Endodermal cell (in vitro differentiated cells): ENCODE measurements at regions not wholly inside any gene's neighbourhood (a gene's known extent, or its start where the extent isn't known, plus 50 kb on each side); places are given as distances from the start of the nearest gene placed in this dataset.
"Not testable (repeated sequence)": the region's sequence is repeated elsewhere in the genome, so short reads cannot be mapped to it uniquely, and the experiment has no call there.

Experiments used
- DNase-seq: peaks from one replicate; pipeline ENCODE4 v3.0.0-alpha.2; 2017
- H3K27ac ChIP-seq: 2 replicates; pipeline ENCODE4 v1.5.1; 2013; ENCODE audit warnings: mild to moderate bottlenecking, low read depth, low read length, moderate library complexity
- H3K27me3 ChIP-seq: 2 replicates; pipeline ENCODE4 v1.6.1; 2013; ENCODE audit warnings: mild to moderate bottlenecking, low read length, moderate library complexity; ENCODE audit not compliant: insufficient read depth, control insufficient read depth, poor library complexity, severe bottlenecking
- H3K36me3 ChIP-seq: 2 replicates; pipeline ENCODE4 v1.7.0; 2013; ENCODE audit warnings: mild to moderate bottlenecking, low read length, moderate library complexity; ENCODE audit not compliant: control insufficient read depth, insufficient read depth
- H3K4me1 ChIP-seq: one replicate; pipeline ENCODE4 v1.7.0; 2013; ENCODE audit warnings: low read length; ENCODE audit not compliant: control insufficient read depth, insufficient read depth
- H3K4me3 ChIP-seq: 2 replicates; pipeline ENCODE4 v1.5.1; 2013; ENCODE audit warnings: mild to moderate bottlenecking, low read length, moderate library complexity
- H3K9ac ChIP-seq: 2 replicates; pipeline ENCODE4 v1.6.1; 2013; ENCODE audit warnings: mild to moderate bottlenecking, low read length, moderate library complexity; ENCODE audit not compliant: poor library complexity, severe bottlenecking; ENCODE audit errors: extremely low read depth
- H3K9me3 ChIP-seq: 2 replicates; pipeline ENCODE4 v1.6.1; 2013; ENCODE audit warnings: mild to moderate bottlenecking, low read length, moderate library complexity; ENCODE audit not compliant: control insufficient read depth
- H3K27ac Mint-ChIP-seq: 2 replicates; pipeline ENCODE4 v1.8.0; 2020; ENCODE audit warnings: mixed read lengths
- H3K27me3 Mint-ChIP-seq: 2 replicates; pipeline ENCODE4 v1.8.0; 2021; ENCODE audit warnings: mild to moderate bottlenecking, mixed read lengths; ENCODE audit not compliant: insufficient read depth
- H3K36me3 Mint-ChIP-seq: 2 replicates; pipeline ENCODE4 v1.8.0; 2020; ENCODE audit warnings: low read depth, mixed read lengths
- H3K4me1 Mint-ChIP-seq: 2 replicates; pipeline ENCODE4 v1.8.0; 2020; ENCODE audit warnings: mixed read lengths
- H3K4me3 Mint-ChIP-seq: 2 replicates; pipeline ENCODE4 v1.8.0; 2020; ENCODE audit warnings: mild to moderate bottlenecking, moderate library complexity, mixed read lengths
- H3K9me3 Mint-ChIP-seq: 2 replicates; pipeline ENCODE4 v1.8.0; 2020; ENCODE audit warnings: mild to moderate bottlenecking, mixed read lengths
- CTCF ChIP-seq: fragments of 200-600 bp; sonication (generic); conservative IDR thresholded peaks from 2 replicates; pipeline ENCODE4 v1.5.0; 2021; ENCODE audit warnings: antibody characterized with exemption, mild to moderate bottlenecking
- WGBS, 2 experiments: methylation state at CpG; one replicate each; pipeline versions ENCODE4 v1.1.5 to v1.1.7; 2013; ENCODE audit warnings: missing lambda C conversion rate in 2 of 2, mixed read lengths in 1 of 2; ENCODE audit not compliant: insufficient coverage in 1 of 2, insufficient read length in 1 of 2; 5-methylcytosine and 5-hydroxymethylcytosine counted together

DNA sequence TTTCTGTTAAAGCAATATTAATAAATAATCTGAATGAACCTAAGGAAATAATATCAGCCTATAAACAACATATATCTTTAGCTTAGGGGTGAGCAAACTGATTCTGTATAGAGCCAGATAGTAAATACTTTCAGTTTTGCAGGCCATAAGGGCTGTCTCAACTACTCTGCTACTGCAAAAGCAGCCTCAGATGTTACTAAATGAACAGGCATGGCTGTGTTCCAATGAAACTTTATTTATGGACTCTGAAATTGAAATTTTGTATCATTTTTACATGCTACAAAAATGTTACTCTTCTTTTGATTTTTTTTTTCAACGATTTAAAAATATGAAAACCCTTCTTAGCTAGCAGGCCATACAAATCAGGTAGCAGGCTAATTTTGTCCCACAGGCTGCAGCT, 212.8 kb upstream of the PRICKLE2 start:
- Histone ChIP-seq H3K27me3 (peaks cover 19% of the 10 kb centered on the region), H3K9ac (no peak overlapping the region), H3K36me3 (no peaks in the 10 kb centered on the region), H3K9me3 (peaks cover 12% of the 10 kb centered on the region), H3K4me3 (no peak overlapping the region), H3K27ac (no peak overlapping the region), H3K4me1 (peaks cover 15% of the 10 kb centered on the region)
- Mint-ChIP-seq H3K27ac (no peak overlapping the region), H3K4me3 (no peak overlapping the region), H3K36me3 (peaks cover 10% of the 10 kb centered on the region), H3K4me1 (peaks cover 41% of the 10 kb centered on the region), H3K9me3 (peaks cover 30% of the 10 kb centered on the region), H3K27me3 (peaks cover 9% of the 10 kb centered on the region)
- 73% methylated on average over 1 of the region's 1 CpG; no CpG with 5 or more reads in 1 of the 2 experiments for WGBS, 2 experiments
- no peak for TF ChIP-seq CTCF
- DNase-seq, result no peak

- no peak for TF ChIP-seq CTCF
- no peak overlapping the region for H3K27ac Mint-ChIP-seq
- peaks cover 35% of the 10 kb centered on the region for H3K4me1 Mint-ChIP-seq
- H3K27me3 Mint-ChIP-seq, result peaks cover 5% of the 10 kb centered on the region
- peaks cover 10% of the 10 kb centered on the region for H3K36me3 Mint-ChIP-seq
- Histone ChIP-seq H3K9ac (no peak overlapping the region), H3K36me3 (no peaks in the 10 kb centered on the region), H3K4me1 (peaks cover 15% of the 10 kb centered on the region), H3K4me3 (no peak overlapping the region), H3K27ac (no peak overlapping the region), H3K27me3 (peaks cover 9% of the 10 kb centered on the region), H3K9me3 (peaks cover 12% of the 10 kb centered on the region)
- H3K4me3 Mint-ChIP-seq, result no peak overlapping the region
- WGBS, 2 experiments, result 94 to 96% methylated on average over 4 to 5 of the region's 5 CpGs
- no peak for DNase-seq
- H3K9me3 Mint-ChIP-seq, result peaks cover 30% of the 10 kb centered on the region
Measured at GRCh38 chr3:64437131-64437530, 211.9 kb upstream of the PRICKLE2 start.

DNA sequence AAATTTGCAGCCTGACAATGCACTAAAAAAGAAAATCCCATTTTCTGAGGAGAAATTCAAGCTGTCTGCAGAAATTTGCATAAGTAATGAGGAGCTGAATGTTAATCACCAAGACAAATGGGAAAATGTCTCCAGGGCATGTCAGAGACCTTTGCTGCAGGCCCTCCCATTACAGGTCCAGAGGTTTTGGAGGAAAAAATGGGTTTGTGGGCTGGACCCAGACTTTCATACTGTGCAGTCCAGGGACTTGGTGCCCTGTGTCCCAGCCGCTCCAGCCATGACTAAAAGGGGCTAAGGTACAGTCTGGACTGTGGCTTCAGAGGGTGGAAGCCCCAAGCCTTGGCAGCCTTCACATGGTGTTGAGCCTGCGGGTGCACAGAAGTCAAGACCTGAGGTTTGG, 209.8 kb upstream of the PRICKLE2 start:
- not testable (repeated sequence) for H3K4me3 Mint-ChIP-seq
- peaks cover 14% of the 10 kb centered on the region for H3K4me1 Mint-ChIP-seq

GRCh38 chr3:64432870-64433269, 207.6 kb upstream of the PRICKLE2 start:
- H3K9me3 Mint-ChIP-seq, result peaks cover 36% of the 10 kb centered on the region
- Histone ChIP-seq H3K27me3 (no peaks in the 10 kb centered on the region), H3K36me3 (no peaks in the 10 kb centered on the region), H3K9me3 (peaks cover 22% of the 10 kb centered on the region), H3K4me3 (no peak overlapping the region), H3K9ac (no peak overlapping the region), H3K4me1 (no peaks in the 10 kb centered on the region), H3K27ac (no peak overlapping the region)
- H3K27me3 Mint-ChIP-seq, result peaks cover under 1% of the 10 kb centered on the region
- no peak overlapping the region for H3K4me3 Mint-ChIP-seq
- no peaks in the 10 kb centered on the region for H3K4me1 Mint-ChIP-seq
- DNase-seq, result no peak
- no peak overlapping the region for H3K27ac Mint-ChIP-seq
- H3K36me3 Mint-ChIP-seq, result peaks cover 11% of the 10 kb centered on the region
- WGBS, 2 experiments, result 85 to 96% methylated on average over 2 to 3 of the region's 3 CpGs
- no peak for TF ChIP-seq CTCF

More for the DNA sequence above, 209.8 kb upstream of the PRICKLE2 start:
- not testable (repeated sequence) for H3K4me3 ChIP-seq, H3K27ac ChIP-seq, H3K9ac ChIP-seq, DNase-seq, H3K27ac Mint-ChIP-seq, H3K27me3 Mint-ChIP-seq, H3K36me3 ChIP-seq, H3K27me3 ChIP-seq
- Mint-ChIP-seq H3K36me3 (peaks cover 11% of the 10 kb centered on the region), H3K9me3 (peaks cover 36% of the 10 kb centered on the region)
- peaks cover 11% of the 10 kb centered on the region for H3K4me1 ChIP-seq
- WGBS, 2 experiments, result 92 to 100% methylated on average over 2 of the region's 2 CpGs
- peaks cover 21% of the 10 kb centered on the region for H3K9me3 ChIP-seq
